NCI-H1436 (cell line): ENCODE measurements at regions not wholly inside any gene's neighbourhood (a gene's known extent, or its start where the extent isn't known, plus 50 kb on each side); places are given as distances from the start of the nearest gene placed in this dataset.

Experiments used
- DNase-seq: peaks from one replicate; lab custom pipeline; 2025; lab: John Stamatoyannopoulos, UW

- DNase-seq: no peak
Observed at GRCh38 chr13:31962731-31963370, 68.7 kb upstream of the FRY start.

- no peak for DNase-seq
Observed at GRCh38 chr13:31963631-31964030, 67.9 kb upstream of the FRY start.

- DNase-seq: no peak
Observed at GRCh38 chr13:31964168-31964567, 67.4 kb upstream of the FRY start.

- DNase-seq: no peak
Observed at GRCh38 chr13:31965361-31966066, 66.1 kb upstream of the FRY start.

- no peak for DNase-seq
Observed at GRCh38 chr13:31967155-31967554, 64.4 kb upstream of the FRY start.

GRCh38 chr13:31968473-31968872, 63.1 kb upstream of the FRY start:
- DNase-seq: no peak

GRCh38 chr13:31970231-31970930, 61.2 kb upstream of the FRY start:
- DNase-seq: no peak

- DNase-seq: no peak
Observed at GRCh38 chr13:31972453-31972852, 59.1 kb upstream of the FRY start.

GRCh38 chr13:31978021-31978420, 53.6 kb upstream of the FRY start:
- DNase-seq: no peak

- DNase-seq: no peak
Observed at GRCh38 chr13:31980830-31981229, 50.7 kb upstream of the FRY start.
